Fibroblast of skin of right biceps (primary cell): ENCODE measurements at regions not wholly inside any gene's neighbourhood (a gene's known extent, or its start where the extent isn't known, plus 50 kb on each side); places are given as distances from the start of the nearest gene placed in this dataset.

Source experiments
- DNase-seq: peaks from one replicate; pipeline ENCODE4 v3.0.0-alpha.2; 2013

GRCh38 chr7:10804770-10805169 is 168.9 kb upstream of the PHF14 start:
- DNase-seq: no peak

- DNase-seq: no peak
Observed at GRCh38 chr7:10815546-10815945, 158.1 kb upstream of the PHF14 start.

DNA sequence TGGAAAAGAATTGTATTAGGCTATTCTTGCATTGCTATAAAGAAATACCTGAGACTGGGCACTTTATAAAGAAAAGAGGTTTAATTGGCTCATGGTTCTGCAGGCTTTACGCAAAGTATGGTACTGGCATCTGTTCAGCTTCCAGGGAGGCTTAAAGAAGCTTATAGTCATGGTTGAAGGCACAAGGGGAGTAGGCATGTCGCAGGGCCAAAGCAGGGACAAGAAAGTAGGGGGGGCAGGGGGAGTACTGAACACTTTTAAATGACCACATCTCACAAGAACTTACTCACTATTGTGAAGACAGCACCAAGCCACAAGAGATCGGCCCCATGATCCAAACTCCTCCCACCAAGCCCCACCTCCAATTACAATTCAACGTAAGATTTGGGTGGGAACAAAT is 152.5 kb upstream of the PHF14 start:
- DNase-seq: no peak

DNA sequence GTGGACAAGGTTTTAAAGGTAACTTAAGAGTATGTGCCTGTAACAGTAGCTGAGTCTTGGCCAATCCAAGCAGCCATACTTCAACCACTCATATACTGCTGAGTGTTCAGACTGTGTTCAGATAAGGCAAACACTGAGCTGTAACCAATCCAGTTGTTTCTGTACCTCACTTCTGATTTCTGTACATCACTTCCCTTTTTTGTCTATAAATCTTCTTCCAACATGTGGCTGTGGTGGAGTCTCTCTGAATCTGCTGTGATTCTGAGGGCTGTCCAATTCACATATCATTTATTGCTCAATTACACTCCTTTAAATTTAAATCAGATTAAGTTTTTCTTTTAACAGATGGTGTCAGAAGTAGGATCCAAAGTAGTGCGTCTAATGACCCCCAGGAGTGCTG is 149.5 kb upstream of the PHF14 start:
- DNase-seq: no peak

DNA sequence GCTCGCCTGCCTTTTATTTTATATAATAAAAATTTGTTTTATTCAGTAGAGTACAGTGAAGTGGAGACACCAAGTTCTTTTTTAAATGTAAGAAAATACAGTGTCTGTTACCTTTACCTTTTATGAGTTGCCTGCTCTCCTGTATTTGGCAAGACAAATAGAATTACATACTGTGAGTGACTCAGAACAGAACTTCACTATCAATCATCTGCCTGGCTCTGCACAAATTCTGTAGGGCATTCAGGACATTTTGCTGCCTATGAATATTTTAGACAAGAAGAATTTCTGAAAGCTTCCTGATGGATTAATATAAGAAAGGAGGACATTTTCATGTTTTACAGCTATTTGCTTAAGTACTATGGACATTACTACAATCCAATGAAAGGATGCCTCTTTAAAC is 135.4 kb upstream of the PHF14 start:
- no peak for DNase-seq

DNA sequence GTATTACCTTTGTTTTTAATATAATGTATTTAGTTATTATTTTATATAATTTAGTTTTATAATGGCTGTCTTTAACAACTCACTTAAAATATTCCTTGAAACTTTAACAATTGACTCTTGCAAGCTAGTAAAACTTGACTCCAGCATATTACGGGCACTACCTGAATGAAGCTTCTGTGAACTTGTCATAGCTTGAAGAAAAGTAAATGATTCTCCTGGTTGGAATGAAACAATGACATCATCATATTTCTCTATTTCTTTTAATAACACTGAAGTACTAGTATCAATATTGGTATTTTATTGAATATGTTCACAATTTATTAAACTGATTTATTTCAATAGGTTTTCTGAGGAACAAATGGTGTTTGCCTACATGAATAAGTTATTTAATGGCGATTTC is 128.4 kb upstream of the PHF14 start:
- no peak for DNase-seq

DNA sequence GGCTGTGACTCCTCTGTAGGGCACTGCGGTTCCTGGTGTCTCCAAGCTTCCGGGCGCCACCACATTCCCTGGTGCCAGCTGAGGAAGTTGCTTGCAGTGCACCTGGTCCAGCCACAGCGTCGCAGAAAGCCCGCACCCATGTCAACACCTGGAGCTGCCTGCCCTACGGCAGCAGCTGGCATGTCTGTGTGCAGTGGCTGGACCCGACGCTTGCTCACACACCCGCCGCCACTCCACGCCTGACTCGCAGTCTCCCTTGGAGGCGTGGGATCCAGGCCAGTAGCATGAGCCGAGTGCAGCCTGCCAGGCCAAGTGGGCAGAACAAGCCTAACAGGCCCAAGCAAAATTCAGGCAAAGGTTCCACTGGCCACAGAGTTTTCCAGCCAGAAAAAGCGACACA is 118.1 kb upstream of the PHF14 start:
- DNase-seq: no peak

DNA sequence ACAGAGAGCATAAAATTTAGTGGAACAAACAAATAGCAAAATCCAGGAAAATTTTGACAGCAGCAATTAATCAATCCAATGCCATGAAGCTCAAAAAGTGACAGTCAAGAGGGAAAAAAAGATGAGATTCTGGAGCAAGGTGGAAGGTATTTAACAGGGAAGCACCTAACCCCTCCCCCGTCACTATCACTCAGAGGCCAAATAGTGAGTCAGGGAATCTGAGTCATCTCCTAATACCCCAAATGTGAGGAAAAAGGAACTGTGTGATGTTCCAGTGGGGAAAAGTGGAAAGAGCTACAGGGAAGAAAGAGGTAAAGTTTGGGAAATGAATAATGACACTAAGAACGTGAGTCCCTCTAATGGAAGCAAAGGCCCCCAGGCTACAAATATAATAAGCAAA is 113.2 kb upstream of the PHF14 start:
- peak; percentile 1 for DNase-seq

DNA sequence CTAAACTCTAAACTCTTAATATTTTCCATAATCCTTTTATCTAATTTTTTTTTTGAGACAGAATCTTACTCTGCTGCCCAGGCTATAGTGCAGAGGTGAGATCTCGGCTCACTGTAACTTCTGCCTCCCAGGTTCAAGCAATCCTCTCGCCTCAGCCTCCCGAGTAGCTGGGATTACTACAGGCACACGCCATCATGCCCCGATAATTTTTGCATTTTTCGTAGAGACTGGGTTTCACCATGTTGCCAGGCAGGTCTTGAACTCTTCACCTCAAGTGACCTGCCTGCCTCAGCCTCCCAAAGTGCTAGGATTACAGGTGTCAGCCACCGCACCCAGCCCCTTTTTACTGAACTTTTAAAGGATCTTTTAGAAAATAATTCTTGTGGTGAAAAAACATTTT is 110.2 kb upstream of the PHF14 start:
- DNase-seq: no peak

DNA sequence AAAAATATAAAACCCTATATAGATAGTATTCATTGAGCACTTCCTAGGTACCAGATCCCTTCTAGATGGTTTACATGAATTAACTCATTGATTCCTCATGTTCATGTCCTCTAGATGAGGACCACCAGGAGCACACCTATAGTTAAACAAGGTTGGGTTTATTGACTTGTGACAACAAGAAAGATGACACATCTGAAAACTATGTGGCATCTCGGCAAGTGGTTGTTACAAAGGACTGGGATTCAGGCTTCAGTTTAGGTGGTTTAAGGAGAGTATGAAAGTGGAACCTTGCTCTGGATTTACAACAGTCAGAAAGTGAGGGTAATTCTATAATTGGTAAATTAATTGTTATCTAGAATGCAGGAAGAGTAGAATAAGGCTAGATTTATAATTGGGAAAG is 99.0 kb upstream of the PHF14 start:
- DNase-seq: no peak

GRCh38 chr7:10875080-10875479 is 98.6 kb upstream of the PHF14 start:
- DNase-seq: no peak

- DNase-seq: no peak
Observed at GRCh38 chr7:10888861-10889260, 84.8 kb upstream of the PHF14 start.

- peak; percentile 45 for DNase-seq
Observed at GRCh38 chr7:10889266-10889898, 84.3 kb upstream of the PHF14 start.

- no peak for DNase-seq
Observed at GRCh38 chr7:10908600-10908999, 65.1 kb upstream of the PHF14 start.

- DNase-seq: no peak
Observed at GRCh38 chr7:10910447-10910846, 63.2 kb upstream of the PHF14 start.

GRCh38 chr7:10912077-10912476 is 61.6 kb upstream of the PHF14 start:
- DNase-seq: no peak

DNA sequence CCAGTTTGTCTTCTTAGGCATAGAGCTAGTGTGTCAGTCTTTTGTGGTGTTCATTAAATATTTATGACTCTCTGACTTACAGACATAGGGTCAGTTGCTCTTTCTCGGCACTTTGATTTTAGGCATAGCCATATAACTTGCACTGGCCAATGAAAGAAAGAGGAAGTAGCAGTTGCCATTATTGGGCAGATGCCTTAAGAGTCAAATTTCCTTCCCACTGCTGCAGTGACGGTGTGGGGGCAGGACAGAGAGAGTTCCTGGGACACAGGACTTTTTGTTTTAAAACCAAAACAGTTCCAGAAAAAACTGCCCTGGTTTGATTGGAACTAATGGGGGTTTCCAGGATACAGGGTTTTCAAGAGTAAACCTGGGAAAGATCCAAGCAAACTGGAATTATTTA is 60.2 kb upstream of the PHF14 start:
- no peak for DNase-seq

- no peak for DNase-seq
Observed at GRCh38 chr7:10918093-10918590, 55.5 kb upstream of the PHF14 start.

DNA sequence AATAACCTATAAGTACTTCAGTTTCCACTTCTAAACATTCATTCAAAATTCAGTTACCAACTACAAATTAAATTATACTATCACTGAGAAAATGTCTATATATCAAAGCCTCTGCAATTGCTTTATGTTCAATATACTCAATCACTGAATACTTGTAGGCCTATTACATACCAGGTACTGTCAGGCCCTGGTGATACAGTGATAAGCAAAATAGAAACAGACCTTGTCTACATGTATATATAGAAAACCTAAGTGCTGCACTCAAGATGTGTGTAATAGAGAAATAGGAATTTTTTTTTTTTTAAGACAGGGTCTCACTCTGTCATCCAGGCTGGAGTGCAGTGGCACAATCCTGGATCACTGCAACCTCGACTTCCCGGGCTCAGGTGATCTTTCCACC is 53.7 kb upstream of the PHF14 start:
- DNase-seq: no peak
